GM19240 (cell line): ENCODE measurements at regions not wholly inside any gene's neighbourhood (a gene's known extent, or its start where the extent isn't known, plus 50 kb on each side); places are given as distances from the start of the nearest gene placed in this dataset.

Experiments used
- DNase-seq: peaks from one replicate; pipeline ENCODE4 v3.0.0; 2011; ENCODE audit warnings: low spot score; ENCODE audit not compliant: insufficient read length

DNA sequence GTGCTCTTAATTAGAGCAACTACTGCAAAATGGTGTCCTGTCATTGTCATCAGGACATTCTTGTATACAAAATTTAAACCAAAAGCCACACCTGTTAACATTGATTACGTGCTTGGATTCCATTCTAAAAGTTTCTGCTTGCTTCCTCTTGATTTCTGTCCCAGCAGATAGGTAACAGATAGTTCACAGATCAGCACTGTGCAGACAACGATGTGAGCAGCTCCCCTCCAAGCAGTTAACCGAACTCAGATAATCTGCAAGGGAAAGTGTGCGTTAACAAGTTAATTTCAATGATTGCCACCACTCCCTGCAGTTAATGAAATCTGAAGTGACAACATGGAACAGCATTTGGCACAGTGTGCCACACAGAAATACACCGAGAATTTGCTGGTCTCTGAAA lies 54.4 kb upstream of the RELL1 start:
- DNase-seq, result no peak

DNA sequence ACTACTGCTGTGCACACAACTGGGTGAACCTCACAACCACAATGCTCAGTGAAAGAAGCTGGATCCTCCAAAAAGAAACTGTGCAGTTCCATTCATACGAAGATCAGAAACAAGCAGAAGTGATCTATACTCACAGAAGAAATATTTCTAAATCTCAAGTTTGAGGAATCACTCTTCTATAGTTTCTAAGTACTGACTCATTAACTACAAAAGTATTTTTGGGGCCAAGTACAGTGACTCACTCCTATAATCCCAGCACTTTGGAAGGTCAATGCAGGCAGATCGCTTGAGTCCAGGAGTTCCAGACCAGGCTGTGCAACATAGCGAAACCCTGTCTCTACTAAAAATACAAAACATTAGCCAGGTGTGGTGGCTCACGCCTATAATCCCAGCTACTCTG lies 51.3 kb upstream of the RELL1 start:
- DNase-seq, result no peak
